B cell (primary cell): ENCODE measurements at regions not wholly inside any gene's neighbourhood (a gene's known extent, or its start where the extent isn't known, plus 50 kb on each side); places are given as distances from the start of the nearest gene placed in this dataset.

Experiments
- ATAC-seq: fragments of 200-7000 bp; cut with Tn5 transposase; one replicate; pipeline ENCODE4 v1.10.0; 2021; ENCODE audit warnings: low read depth, mild to moderate bottlenecking, moderate number of reproducible peaks, moderate library complexity
- CTCF ChIA-PET: fragments of 350-600 bp; sonication (Branson Sonifier 250); formaldehyde crosslinking; loops from one replicate; lab custom pipeline; 2021; ENCODE audit warnings: antibody characterized with exemption, inconsistent platforms; lab: Charles Lee
- POLR2A ChIA-PET: fragments of 350-600 bp; sonication (Branson Sonifier 250); formaldehyde crosslinking; loops from one replicate; lab custom pipeline; 2021; ENCODE audit warnings: antibody characterized with exemption; lab: Charles Lee
- DNase-seq: peaks from one replicate; pipeline ENCODE4 v3.0.0; 2013
- H2AFZ ChIP-seq: 2 replicates; pipeline ENCODE4 v1.6.1; 2012; ENCODE audit warnings: mild to moderate bottlenecking, low read depth, low read length; ENCODE audit not compliant: insufficient read depth, poor library complexity, severe bottlenecking
- H3K27ac ChIP-seq, 2 donors: 1 replicate in 1 of 2; 2 replicates in 1 of 2; pipeline ENCODE4 v1.5.1; 2012 to 2013; ENCODE audit warnings: low read length in 2 of 2, mild to moderate bottlenecking in 2 of 2, moderate library complexity in 1 of 2
- H3K27me3 ChIP-seq, 4 experiments: fragments of 200-600 bp in 1 of 4; sonication (generic) in 1 of 4; replicated peaks in 1 of 4; 1 replicate in 2 of 4; 2 replicates in 2 of 4; pipeline versions ENCODE4 v1.6.1 to v1.7.0; 2013 to 2016; ENCODE audit warnings: low read length in 3 of 4, mild to moderate bottlenecking in 2 of 4, mixed read lengths in 1 of 4, moderate library complexity in 1 of 4; ENCODE audit not compliant: insufficient read depth in 4 of 4, control insufficient read depth in 3 of 4; ENCODE audit errors: control extremely low read depth in 1 of 4
- H3K36me3 ChIP-seq, 2 experiments: replicated peaks in 1 of 2; 1 replicate in 1 of 2; 2 replicates in 1 of 2; pipeline versions ENCODE4 v1.6.1 to v1.7.1; 2013; ENCODE audit warnings: low read length in 1 of 2; ENCODE audit not compliant: insufficient read depth in 2 of 2, control insufficient read depth in 1 of 2; ENCODE audit errors: control extremely low read depth in 1 of 2, extremely low read depth in 1 of 2
- H3K4me1 ChIP-seq, 2 donors: fragments of 200-600 bp in 1 of 2; sonication (generic) in 1 of 2; 1 replicate in 1 of 2; 2 replicates in 1 of 2; pipeline versions ENCODE4 v1.5.1 to v1.6.1; 2013 to 2017; ENCODE audit warnings: low read length in 2 of 2; ENCODE audit not compliant: control insufficient read depth in 2 of 2, insufficient read depth in 2 of 2
- H3K4me2 ChIP-seq: replicated peaks from 2 replicates; pipeline ENCODE3; 2012; ENCODE audit warnings: mild to moderate bottlenecking, low read depth, low read length; ENCODE audit not compliant: poor library complexity, severe bottlenecking
- H3K4me3 ChIP-seq, 5 experiments: fragments of 200-600 bp in 1 of 5; sonication (generic) in 1 of 5; 1 replicate in 3 of 5; 2 replicates in 2 of 5; pipeline versions ENCODE4 v1.5.1 to v1.7.0; 2011 to 2016; ENCODE audit warnings: low read length in 4 of 5, mild to moderate bottlenecking in 4 of 5, low read depth in 2 of 5, control low read depth in 1 of 5, moderate library complexity in 1 of 5; ENCODE audit not compliant: insufficient read depth in 1 of 5; ENCODE audit errors: control extremely low read depth in 1 of 5, extremely low read depth in 1 of 5
- H3K79me2 ChIP-seq: fragments of 200-600 bp; sonication (generic); one replicate; pipeline ENCODE4 v1.6.0; 2016; ENCODE audit warnings: low read length; ENCODE audit not compliant: control insufficient read depth, insufficient read depth
- H3K9ac ChIP-seq: fragments of 200-600 bp; sonication (generic); 2 replicates; pipeline ENCODE4 v1.6.1; 2017; ENCODE audit warnings: mild to moderate bottlenecking, low read length, moderate library complexity
- H3K9me3 ChIP-seq, 3 donors: one replicate each; pipeline versions ENCODE4 v1.6.1 to v1.7.1; 2013; ENCODE audit warnings: low read length in 2 of 3; ENCODE audit not compliant: control insufficient read depth in 2 of 3, insufficient read depth in 1 of 3; ENCODE audit errors: control extremely low read depth in 1 of 3
- H4K20me1 ChIP-seq: 2 replicates; pipeline ENCODE4 v1.6.0; 2012; ENCODE audit warnings: mild to moderate bottlenecking, low read length; ENCODE audit not compliant: insufficient read depth, control insufficient read depth, poor library complexity, severe bottlenecking
- H3K27ac Mint-ChIP-seq: one replicate; pipeline ENCODE4 v1.8.0; 2021; ENCODE audit warnings: mixed read lengths
- H3K27me3 Mint-ChIP-seq: one replicate; pipeline ENCODE4 v1.8.0; 2021; ENCODE audit warnings: mixed read lengths
- H3K4me1 Mint-ChIP-seq: one replicate; pipeline ENCODE4 v1.8.0; 2021; ENCODE audit warnings: mixed read lengths
- H3K4me3 Mint-ChIP-seq: one replicate; pipeline ENCODE4 v1.8.0; 2021; ENCODE audit warnings: mixed read lengths
- H3K9me3 Mint-ChIP-seq: one replicate; pipeline ENCODE4 v1.8.0; 2022; ENCODE audit warnings: mixed read lengths; ENCODE audit not compliant: insufficient read depth
- CTCF ChIP-seq: fragments of 200-600 bp; IDR thresholded peaks from one replicate; pipeline ENCODE4 v1.8.0; 2022; ENCODE audit warnings: antibody characterized with exemption, mild to moderate bottlenecking
- EZH2 ChIP-seq: IDR thresholded peaks from 2 replicates; pipeline ENCODE4 v1.6.1; 2012; ENCODE audit warnings: borderline replicate concordance, low read depth, mild to moderate bottlenecking, moderate library complexity, low read length; ENCODE audit not compliant: insufficient read depth, poor library complexity, severe bottlenecking
- WGBS: methylation state at CpG from one replicate; pipeline ENCODE4 v1.1.5; 2013; ENCODE audit warnings: missing lambda C conversion rate; ENCODE audit not compliant: insufficient coverage; 5-methylcytosine and 5-hydroxymethylcytosine counted together
- intact Hi-C: fragments of 100-400 bp; cut with micrococcal nuclease; formaldehyde crosslinking; loops from one replicate; pipeline ENCODE4 v1.10.0; 2022

DNA sequence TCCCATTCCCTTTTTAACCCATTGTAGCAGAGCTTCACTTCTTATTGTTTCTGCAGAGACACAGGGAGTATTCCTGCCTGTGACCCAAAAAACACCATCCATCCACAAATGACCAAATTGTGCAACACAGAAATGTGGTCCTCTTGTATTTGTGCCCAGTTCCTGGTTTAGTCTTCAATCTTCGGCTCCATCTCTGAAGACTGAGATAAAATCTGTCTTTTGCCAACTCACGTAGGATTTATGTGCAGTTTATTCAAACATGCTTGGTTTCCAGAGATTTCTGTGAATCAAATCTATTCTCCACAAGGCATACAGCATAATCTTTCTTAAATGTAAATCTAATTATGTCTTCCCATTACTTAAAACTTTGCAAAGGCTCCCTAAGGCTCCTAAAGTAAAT is 307.0 kb downstream of the AASDHPPT start:
- CTCF ChIA-PET: no interaction called here
- intact Hi-C loops: no loop called here
- H3K9me3 Mint-ChIP-seq: peaks cover 9% of the 10 kb centered on the region
- Histone ChIP-seq H3K4me2 (no peak overlapping the region), H3K4me3 (no peak overlapping the region), H3K9ac (no peak overlapping the region), H3K9me3 (peaks cover 0 to 1% (median 0%) of the 10 kb centered on the region in 3 donors), H3K36me3 (no peaks in the 10 kb centered on the region), H3K79me2 (no peaks in the 10 kb centered on the region), H3K27ac (no peak overlapping the region), H3K27me3 (no peaks in the 10 kb centered on the region), H4K20me1 (no peaks in the 10 kb centered on the region), H2AFZ (no peak overlapping the region), H3K4me1 (no peaks in the 10 kb centered on the region)
- POLR2A ChIA-PET: no interaction called here
- no peak overlapping the region for H3K4me3 Mint-ChIP-seq
- TF ChIP-seq CTCF: no peak
- no peak for TF ChIP-seq EZH2
- no peak for DNase-seq
- H3K27me3 Mint-ChIP-seq: no peaks in the 10 kb centered on the region
- no peak overlapping the region for H3K27ac Mint-ChIP-seq
- ATAC-seq: no peak
- 88% methylated on average over 1 of the region's 2 CpGs for WGBS
- no peaks in the 10 kb centered on the region for H3K4me1 Mint-ChIP-seq

- H3K9me3 ChIP-seq: peaks cover 0 to 1% (median 0%) of the 10 kb centered on the region in 3 donors
- ChIA-PET CTCF (no interaction called here), POLR2A (no interaction called here)
- Mint-ChIP-seq H3K4me3 (no peak overlapping the region), H3K27ac (no peak overlapping the region), H3K4me1 (no peaks in the 10 kb centered on the region), H3K27me3 (no peaks in the 10 kb centered on the region), H3K9me3 (peaks cover 4% of the 10 kb centered on the region)
- no peaks in the 10 kb centered on the region for H3K4me1 ChIP-seq
- WGBS: no CpG with 5 or more reads among the region's 2 CpGs
- no peaks in the 10 kb centered on the region for H3K27me3 ChIP-seq
- no peak overlapping the region for H3K9ac ChIP-seq
- H3K4me2 ChIP-seq: no peak overlapping the region
- intact Hi-C loops: no loop called here
- ATAC-seq: no peak
- TF ChIP-seq EZH2: no peak
- no peak for TF ChIP-seq CTCF
- no peak for DNase-seq
- no peaks in the 10 kb centered on the region for H4K20me1 ChIP-seq
- no peak overlapping the region for H3K27ac ChIP-seq
- H3K4me3 ChIP-seq: no peak overlapping the region
- H2AFZ ChIP-seq: no peak overlapping the region
- no peaks in the 10 kb centered on the region for H3K79me2 ChIP-seq
- no peaks in the 10 kb centered on the region for H3K36me3 ChIP-seq
Observed at GRCh38 chr11:106386519-106386918, 309.1 kb downstream of the AASDHPPT start.
